Breast epithelium (tissue), 4 donors: ENCODE measurements at regions not wholly inside any gene's neighbourhood (a gene's known extent, or its start where the extent isn't known, plus 50 kb on each side); places are given as distances from the start of the nearest gene placed in this dataset.
"Not testable (repeated sequence)": the region's sequence is repeated elsewhere in the genome, so short reads cannot be mapped to it uniquely, and the experiment has no call there.

Experiments
- DNase-seq, 2 donors: peaks; one replicate each; pipeline ENCODE4 v3.0.0-alpha.2; 2019; ENCODE audit warnings: low spot score in 2 of 2
- H3K27ac ChIP-seq, 2 donors: fragments of 200-600 bp; sonication (generic) in 1 of 2; one replicate each; pipeline ENCODE4 v1.5.1; 2016 to 2019; ENCODE audit warnings: mild to moderate bottlenecking in 1 of 2
- H3K27me3 ChIP-seq, 2 donors: fragments of 200-600 bp; sonication (generic) in 1 of 2; one replicate each; pipeline versions ENCODE4 v1.5.1 to v1.6.0; 2017 to 2019; ENCODE audit warnings: control low read depth in 1 of 2, mild to moderate bottlenecking in 1 of 2
- H3K36me3 ChIP-seq: fragments of 200-600 bp; one replicate; pipeline ENCODE4 v1.5.1; 2019
- H3K4me1 ChIP-seq, 2 donors: fragments of 200-600 bp; sonication (generic); one replicate each; pipeline ENCODE4 v1.5.1; 2016 to 2019; ENCODE audit warnings: control low read depth in 1 of 2
- H3K4me3 ChIP-seq, 3 donors: fragments of 200-600 bp; sonication (generic); 1 replicate in 2 of 3; 2 replicates in 1 of 3; pipeline ENCODE4 v1.5.1; 2016 to 2019; ENCODE audit warnings: mild to moderate bottlenecking in 3 of 3, moderate library complexity in 2 of 3
- H3K9me3 ChIP-seq, 2 donors: fragments of 200-600 bp; sonication (generic) in 1 of 2; one replicate each; pipeline ENCODE4 v1.5.1; 2016 to 2019; ENCODE audit warnings: control low read depth in 1 of 2
- CTCF ChIP-seq, 3 donors: fragments of 450-650 bp; IDR thresholded peaks; one replicate each; pipeline ENCODE4 v1.5.1; 2016 to 2017; ENCODE audit warnings: antibody characterized with exemption in 3 of 3, mild to moderate bottlenecking in 3 of 3, moderate library complexity in 3 of 3
- POLR2A ChIP-seq: fragments of 450-650 bp; IDR thresholded peaks from one replicate; pipeline ENCODE4 v1.6.1; 2016; ENCODE audit warnings: antibody characterized with exemption, mild to moderate bottlenecking, moderate library complexity
- POLR2AphosphoS5 ChIP-seq, 3 donors: sonication (generic); formaldehyde crosslinking; IDR thresholded peaks; one replicate each; pipeline ENCODE4 v1.6.1; 2017; ENCODE audit warnings: antibody characterized with exemption in 3 of 3
- intact Hi-C: fragments of 100-400 bp; cut with DNase I; formaldehyde crosslinking; loops from one replicate; pipeline ENCODE4 v1.15.1; 2023; ENCODE audit warnings: low total_unique reads

- H3K27me3 ChIP-seq, DNase-seq, intact Hi-C loops, H3K36me3 ChIP-seq, H3K4me3 ChIP-seq, H3K4me1 ChIP-seq, H3K9me3 ChIP-seq, H3K27ac ChIP-seq: not testable (repeated sequence)
Measured at GRCh38 chr1:67902546-67903223, 69.4 kb upstream of the GNG12 start.

GRCh38 chr1:67898033-67898726, 64.9 kb upstream of the GNG12 start:
- H3K27ac ChIP-seq, result no peak overlapping the region
- H3K4me1 ChIP-seq, result no peaks in the 10 kb centered on the region
- H3K4me3 ChIP-seq, result no peak overlapping the region
- no peak for DNase-seq
- peaks cover 0 to 3% of the 10 kb centered on the region in 2 donors for H3K9me3 ChIP-seq
- no peaks in the 10 kb centered on the region for H3K27me3 ChIP-seq
- intact Hi-C loops, result no loop called here
- no peaks in the 10 kb centered on the region for H3K36me3 ChIP-seq
- TF ChIP-seq POLR2A, result no peak
- no peak for TF ChIP-seq POLR2AphosphoS5 (IDR thresholded peaks at IDR 0.05)
- no peak for TF ChIP-seq CTCF (IDR thresholded peaks at IDR 0.05)

GRCh38 chr1:67897270-67897949, 64.1 kb upstream of the GNG12 start:
- DNase-seq, result no peak
- H3K9me3 ChIP-seq, result no peaks in the 10 kb centered on the region
- no peaks in the 10 kb centered on the region for H3K4me1 ChIP-seq
- TF ChIP-seq POLR2AphosphoS5 (IDR thresholded peaks at IDR 0.05) (no peak), POLR2A (no peak), CTCF (IDR thresholded peaks at IDR 0.05) (no peak)
- no peak overlapping the region for H3K4me3 ChIP-seq
- intact Hi-C loops, result no loop called here
- H3K27me3 ChIP-seq, result no peaks in the 10 kb centered on the region
- no peak overlapping the region for H3K27ac ChIP-seq
- no peaks in the 10 kb centered on the region for H3K36me3 ChIP-seq

GRCh38 chr1:67896826-67897225, 63.6 kb upstream of the GNG12 start:
- H3K27ac ChIP-seq, result no peak overlapping the region
- no peaks in the 10 kb centered on the region for H3K4me1 ChIP-seq
- no peak overlapping the region for H3K4me3 ChIP-seq
- intact Hi-C loops, result no loop called here
- no peak for DNase-seq
- H3K27me3 ChIP-seq, result no peaks in the 10 kb centered on the region
- TF ChIP-seq POLR2A (no peak), POLR2AphosphoS5 (IDR thresholded peaks at IDR 0.05) (no peak)
- H3K9me3 ChIP-seq, result no peaks in the 10 kb centered on the region
- H3K36me3 ChIP-seq, result no peaks in the 10 kb centered on the region

GRCh38 chr1:67894981-67895735, 61.9 kb upstream of the GNG12 start:
- no peak for TF ChIP-seq POLR2AphosphoS5 (IDR thresholded peaks at IDR 0.05)
- no peak for TF ChIP-seq CTCF (IDR thresholded peaks at IDR 0.05)
- TF ChIP-seq POLR2A, result no peak
- no peak overlapping the region for H3K4me3 ChIP-seq
- no peak for DNase-seq
- intact Hi-C loops, result no loop called here
- H3K9me3 ChIP-seq, result no peaks in the 10 kb centered on the region
- no peaks in the 10 kb centered on the region for H3K4me1 ChIP-seq
- H3K27ac ChIP-seq, result no peak overlapping the region
- no peaks in the 10 kb centered on the region for H3K27me3 ChIP-seq
- H3K36me3 ChIP-seq, result no peaks in the 10 kb centered on the region
